CD8-positive, alpha-beta memory T cell (primary cell): ENCODE measurements at regions not wholly inside any gene's neighbourhood (a gene's known extent, or its start where the extent isn't known, plus 50 kb on each side); places are given as distances from the start of the nearest gene placed in this dataset.
"Not testable (repeated sequence)": the region's sequence is repeated elsewhere in the genome, so short reads cannot be mapped to it uniquely, and the experiment has no call there.

Source experiments
- CTCF ChIA-PET: fragments of 350-600 bp; sonication (Branson Sonifier 250); formaldehyde crosslinking; loops from one replicate; lab custom pipeline; 2021; ENCODE audit warnings: antibody characterized with exemption; lab: Charles Lee
- POLR2A ChIA-PET: fragments of 350-600 bp; sonication (Branson Sonifier 250); formaldehyde crosslinking; loops from one replicate; lab custom pipeline; 2021; ENCODE audit warnings: antibody characterized with exemption; lab: Charles Lee
- DNase-seq, 5 donors: peaks; one replicate each; pipeline versions ENCODE4 v3.0.0 to v3.0.0-alpha.2; 2020 to 2022; ENCODE audit warnings: mixed read lengths in 1 of 5
- H3K27ac ChIP-seq: one replicate; pipeline ENCODE4 v1.7.0; 2013; ENCODE audit warnings: low read depth, mild to moderate bottlenecking, low read length, moderate library complexity
- H3K27me3 ChIP-seq: 2 replicates; pipeline ENCODE4 v1.7.0; 2013; ENCODE audit warnings: low read length, mild to moderate bottlenecking; ENCODE audit not compliant: insufficient read depth, poor library complexity, severe bottlenecking
- H3K36me3 ChIP-seq: 2 replicates; pipeline ENCODE4 v1.7.0; 2013; ENCODE audit warnings: mild to moderate bottlenecking, low read length, moderate library complexity; ENCODE audit not compliant: insufficient read depth
- H3K4me1 ChIP-seq: 2 replicates; pipeline ENCODE4 v1.7.0; 2013; ENCODE audit warnings: mild to moderate bottlenecking, low read length, moderate library complexity; ENCODE audit not compliant: insufficient read depth
- H3K4me3 ChIP-seq: 2 replicates; pipeline ENCODE4 v1.7.0; 2013; ENCODE audit warnings: mild to moderate bottlenecking, low read length
- H3K9me3 ChIP-seq: 2 replicates; pipeline ENCODE4 v1.7.0; 2013; ENCODE audit warnings: mild to moderate bottlenecking, low read length
- H3K27ac Mint-ChIP-seq, 8 donors: one replicate each; pipeline ENCODE4 v1.8.0; 2020 to 2021; ENCODE audit warnings: mixed read lengths in 8 of 8, mild to moderate bottlenecking in 6 of 8, inconsistent platforms in 3 of 8, moderate library complexity in 3 of 8
- H3K27me3 Mint-ChIP-seq, 2 donors: one replicate each; pipeline ENCODE4 v1.8.0; 2020 to 2021; ENCODE audit warnings: mixed read lengths in 2 of 2, mild to moderate bottlenecking in 1 of 2, moderate library complexity in 1 of 2
- H3K36me3 Mint-ChIP-seq, 3 donors: one replicate each; pipeline ENCODE4 v1.8.0; 2020 to 2021; ENCODE audit warnings: mixed read lengths in 3 of 3, inconsistent platforms in 1 of 3, mild to moderate bottlenecking in 1 of 3
- H3K4me1 Mint-ChIP-seq, 3 donors: one replicate each; pipeline ENCODE4 v1.8.0; 2020 to 2021; ENCODE audit warnings: mixed read lengths in 3 of 3, inconsistent platforms in 1 of 3, mild to moderate bottlenecking in 1 of 3
- H3K4me3 Mint-ChIP-seq, 7 donors: one replicate each; pipeline ENCODE4 v1.8.0; 2020 to 2021; ENCODE audit warnings: mixed read lengths in 7 of 7, mild to moderate bottlenecking in 6 of 7, moderate library complexity in 4 of 7, inconsistent platforms in 2 of 7
- H3K9me3 Mint-ChIP-seq, 5 donors: one replicate each; pipeline ENCODE4 v1.8.0; 2020 to 2022; ENCODE audit warnings: mixed read lengths in 5 of 5, mild to moderate bottlenecking in 3 of 5, moderate library complexity in 2 of 5, inconsistent platforms in 1 of 5

GRCh38 chr2:220593526-220593925 lies 966.1 kb downstream of the SLC4A3 start:
- DNase-seq: no peak
- no peak overlapping the region for H3K27ac ChIP-seq
- H3K9me3 ChIP-seq: no peaks in the 10 kb centered on the region
- no peaks in the 10 kb centered on the region for H3K27me3 ChIP-seq
- no peaks in the 10 kb centered on the region for H3K36me3 ChIP-seq
- Mint-ChIP-seq H3K4me3 (no peak overlapping the region), H3K27ac (no peak overlapping the region), H3K9me3 (peaks cover 0 to 2% (median 0%) of the 10 kb centered on the region in 5 donors), H3K36me3 (no peaks in the 10 kb centered on the region), H3K4me1 (no peaks in the 10 kb centered on the region), H3K27me3 (no peaks in the 10 kb centered on the region)
- ChIA-PET CTCF (interaction anchor here (0.6 kb wide), 1 partner anchor 22 kb away, joined by 4 read pairs; no protein-coding TSS in a partner anchor), POLR2A (no interaction called here)
- H3K4me3 ChIP-seq: no peak overlapping the region
- no peaks in the 10 kb centered on the region for H3K4me1 ChIP-seq

- Histone ChIP-seq H3K36me3 (no peaks in the 10 kb centered on the region), H3K4me3 (no peak overlapping the region), H3K27me3 (no peaks in the 10 kb centered on the region), H3K9me3 (no peaks in the 10 kb centered on the region), H3K4me1 (no peaks in the 10 kb centered on the region), H3K27ac (no peak overlapping the region)
- ChIA-PET POLR2A (no interaction called here), CTCF (no interaction called here)
- Mint-ChIP-seq H3K27ac (no peak overlapping the region), H3K4me1 (no peaks in the 10 kb centered on the region), H3K36me3 (no peaks in the 10 kb centered on the region), H3K4me3 (no peak overlapping the region), H3K27me3 (no peaks in the 10 kb centered on the region), H3K9me3 (peaks cover 0 to 5% (median 0%) of the 10 kb centered on the region in 5 donors)
- DNase-seq: no peak
These were observed 970.4 kb downstream of the EPHA4 start for GRCh38 chr2:220601674-220602073.

GRCh38 chr2:220613004-220613403 lies 959.1 kb downstream of the EPHA4 start:
- H3K27ac ChIP-seq, POLR2A ChIA-PET, H3K27me3 ChIP-seq, H3K4me1 Mint-ChIP-seq, H3K9me3 Mint-ChIP-seq, H3K4me1 ChIP-seq, H3K36me3 ChIP-seq, H3K27me3 Mint-ChIP-seq, H3K36me3 Mint-ChIP-seq, H3K9me3 ChIP-seq, H3K4me3 Mint-ChIP-seq, DNase-seq, CTCF ChIA-PET, H3K27ac Mint-ChIP-seq, H3K4me3 ChIP-seq: not testable (repeated sequence)

- H3K27me3 Mint-ChIP-seq: peaks cover 3% of the 10 kb centered on the region in 2 donors
- no peaks in the 10 kb centered on the region for H3K9me3 ChIP-seq
- H3K27ac ChIP-seq: no peak overlapping the region
- H3K27ac Mint-ChIP-seq: no peak overlapping the region
- H3K4me1 ChIP-seq: no peaks in the 10 kb centered on the region
- H3K36me3 ChIP-seq: no peaks in the 10 kb centered on the region
- no peaks in the 10 kb centered on the region for H3K4me1 Mint-ChIP-seq
- DNase-seq: no peak
- no peak overlapping the region for H3K4me3 Mint-ChIP-seq
- H3K9me3 Mint-ChIP-seq: no peaks in the 10 kb centered on the region
- CTCF ChIA-PET: no interaction called here
- no peak overlapping the region for H3K4me3 ChIP-seq
- POLR2A ChIA-PET: no interaction called here
- no peaks in the 10 kb centered on the region for H3K36me3 Mint-ChIP-seq
- H3K27me3 ChIP-seq: no peaks in the 10 kb centered on the region
These were observed 958.0 kb downstream of the EPHA4 start for GRCh38 chr2:220614064-220614463.

- no peak overlapping the region for H3K4me3 Mint-ChIP-seq
- no peak for DNase-seq
- H3K4me1 Mint-ChIP-seq: no peaks in the 10 kb centered on the region
- H3K36me3 ChIP-seq: no peaks in the 10 kb centered on the region
- no peak overlapping the region for H3K27ac ChIP-seq
- H3K4me1 ChIP-seq: no peaks in the 10 kb centered on the region
- peaks cover 0 to 2% (median 0%) of the 10 kb centered on the region in 5 donors for H3K9me3 Mint-ChIP-seq
- no peaks in the 10 kb centered on the region for H3K9me3 ChIP-seq
- CTCF ChIA-PET: no interaction called here
- H3K27me3 ChIP-seq: no peaks in the 10 kb centered on the region
- POLR2A ChIA-PET: no interaction called here
- no peaks in the 10 kb centered on the region for H3K36me3 Mint-ChIP-seq
- peaks cover 3 to 7% of the 10 kb centered on the region in 2 donors for H3K27me3 Mint-ChIP-seq
- H3K27ac Mint-ChIP-seq: no peak overlapping the region
- no peak overlapping the region for H3K4me3 ChIP-seq
These were observed 952.4 kb downstream of the EPHA4 start for GRCh38 chr2:220619525-220620220.

- Histone ChIP-seq H3K4me1 (no peaks in the 10 kb centered on the region), H3K9me3 (no peaks in the 10 kb centered on the region), H3K27ac (no peak overlapping the region), H3K36me3 (no peaks in the 10 kb centered on the region), H3K27me3 (no peaks in the 10 kb centered on the region), H3K4me3 (no peak overlapping the region)
- Mint-ChIP-seq H3K4me1 (no peaks in the 10 kb centered on the region), H3K27me3 (peaks cover 0 to 2% of the 10 kb centered on the region in 2 donors), H3K36me3 (no peaks in the 10 kb centered on the region), H3K27ac (no peak overlapping the region), H3K9me3 (no peaks in the 10 kb centered on the region), H3K4me3 (no peak overlapping the region)
- ChIA-PET CTCF (no interaction called here), POLR2A (no interaction called here)
- DNase-seq: no peak
These were observed 945.5 kb downstream of the EPHA4 start for GRCh38 chr2:220626603-220627002.

- Histone ChIP-seq H3K4me1 (no peaks in the 10 kb centered on the region), H3K9me3 (no peaks in the 10 kb centered on the region), H3K27ac (no peak overlapping the region), H3K27me3 (no peaks in the 10 kb centered on the region), H3K36me3 (no peaks in the 10 kb centered on the region), H3K4me3 (no peak overlapping the region)
- Mint-ChIP-seq H3K27ac (no peak overlapping the region), H3K27me3 (peaks cover 0 to 2% of the 10 kb centered on the region in 2 donors), H3K36me3 (no peaks in the 10 kb centered on the region), H3K9me3 (no peaks in the 10 kb centered on the region), H3K4me3 (no peak overlapping the region), H3K4me1 (no peaks in the 10 kb centered on the region)
- no peak for DNase-seq
- CTCF ChIA-PET: no interaction called here
- POLR2A ChIA-PET: no interaction called here
These were observed 943.9 kb downstream of the EPHA4 start for GRCh38 chr2:220628252-220628651.

GRCh38 chr2:220641137-220641536 lies 931.0 kb downstream of the EPHA4 start:
- H3K36me3 Mint-ChIP-seq: no peaks in the 10 kb centered on the region
- H3K9me3 Mint-ChIP-seq: no peaks in the 10 kb centered on the region
- no peak overlapping the region for H3K4me3 ChIP-seq
- peaks cover 1 to 4% of the 10 kb centered on the region in 2 donors for H3K27me3 Mint-ChIP-seq
- H3K4me1 Mint-ChIP-seq: peaks cover 0 to 6% (median 0%) of the 10 kb centered on the region in 3 donors
- H3K27me3 ChIP-seq: no peaks in the 10 kb centered on the region
- H3K27ac Mint-ChIP-seq: no peak overlapping the region
- no peak for DNase-seq
- no peaks in the 10 kb centered on the region for H3K9me3 ChIP-seq
- H3K36me3 ChIP-seq: no peaks in the 10 kb centered on the region
- no peaks in the 10 kb centered on the region for H3K4me1 ChIP-seq
- ChIA-PET POLR2A (no interaction called here), CTCF (no interaction called here)
- no peak overlapping the region for H3K4me3 Mint-ChIP-seq
- no peak overlapping the region for H3K27ac ChIP-seq
